Hematopoietic multipotent progenitor cell treated with erythropoietin and hydrocortisone succinate and interleukin-3 and kit ligand, for 15 days (in vitro differentiated cells): ENCODE measurements at regions not wholly inside any gene's neighbourhood (a gene's known extent, or its start where the extent isn't known, plus 50 kb on each side); places are given as distances from the start of the nearest gene placed in this dataset.
"Not testable (repeated sequence)": the region's sequence is repeated elsewhere in the genome, so short reads cannot be mapped to it uniquely, and the experiment has no call there.

Source experiments
- DNase-seq: peaks from one replicate; pipeline ENCODE4 v3.0.0-alpha.2; 2015; ENCODE audit warnings: low spot score

GRCh38 chr3:110327870-110328269 lies 743.7 kb upstream of the NECTIN3 start:
- DNase-seq = no peak

- not testable (repeated sequence) for DNase-seq
These were observed 740.1 kb upstream of the NECTIN3 start for GRCh38 chr3:110331562-110331961.

GRCh38 chr3:110332629-110333028 lies 739.0 kb upstream of the NECTIN3 start:
- no peak for DNase-seq

- no peak for DNase-seq
These were observed 730.6 kb upstream of the NECTIN3 start for GRCh38 chr3:110341047-110341446.

GRCh38 chr3:110343376-110343775 lies 728.2 kb upstream of the NECTIN3 start:
- no peak for DNase-seq

- DNase-seq = no peak
These were observed 727.7 kb upstream of the NECTIN3 start for GRCh38 chr3:110343945-110344344.

- no peak for DNase-seq
These were observed 727.1 kb upstream of the NECTIN3 start for GRCh38 chr3:110344487-110344886.

GRCh38 chr3:110344897-110345767 lies 726.5 kb upstream of the NECTIN3 start:
- no peak for DNase-seq

- no peak for DNase-seq
These were observed 722.3 kb upstream of the NECTIN3 start for GRCh38 chr3:110349295-110349694.

- DNase-seq = no peak
These were observed 718.6 kb upstream of the NECTIN3 start for GRCh38 chr3:110352841-110353604.

- DNase-seq = no peak
These were observed 708.9 kb upstream of the NECTIN3 start for GRCh38 chr3:110362751-110363150.

- not testable (repeated sequence) for DNase-seq
These were observed 704.3 kb upstream of the NECTIN3 start for GRCh38 chr3:110367289-110367688.

- no peak for DNase-seq
These were observed 695.7 kb upstream of the NECTIN3 start for GRCh38 chr3:110375751-110376518.

- no peak for DNase-seq
These were observed 693.1 kb upstream of the NECTIN3 start for GRCh38 chr3:110378481-110378880.

GRCh38 chr3:110381992-110382391 lies 689.6 kb upstream of the NECTIN3 start:
- DNase-seq = no peak

GRCh38 chr3:110383356-110383755 lies 688.3 kb upstream of the NECTIN3 start:
- no peak for DNase-seq

GRCh38 chr3:110384601-110385000 lies 687.0 kb upstream of the NECTIN3 start:
- DNase-seq = no peak

- DNase-seq = no peak
These were observed 682.6 kb upstream of the NECTIN3 start for GRCh38 chr3:110389005-110389404.

- DNase-seq = no peak
These were observed 681.2 kb upstream of the NECTIN3 start for GRCh38 chr3:110390372-110390771.

- no peak for DNase-seq
These were observed 680.6 kb upstream of the NECTIN3 start for GRCh38 chr3:110391042-110391441.

GRCh38 chr3:110391640-110392395 lies 679.8 kb upstream of the NECTIN3 start:
- no peak for DNase-seq

- no peak for DNase-seq
These were observed 677.7 kb upstream of the NECTIN3 start for GRCh38 chr3:110393941-110394340.
